ENCODE measurements at regions not wholly inside any gene's neighbourhood (a gene's known extent, or its start where the extent isn't known, plus 50 kb on each side); places are given as distances from the start of the nearest gene placed in this dataset.

- no peak overlapping the region for H3K27ac ChIP-seq (ENCODE audit: insufficient read depth, low read depth, low read length)
- no peak overlapping the region for H2AFZ ChIP-seq (ENCODE audit: low read depth, low read length)
- H3K27me3 ChIP-seq (ENCODE audit: control insufficient read depth in 2 of 2, insufficient read depth in 2 of 2, low read length in 2 of 2), result no peaks in the 10 kb centered on the region
- ChIA-PET POLR2A (no interaction called here), CTCF (no interaction called here)
- intact Hi-C loops (cut with micrococcal nuclease), result no loop called here
- no peak overlapping the region for H3K4me2 ChIP-seq (ENCODE audit: insufficient read depth, low read length)
- no peak for FAIRE-seq
- DNase-seq (ENCODE audit: low read depth, low spot score), result no peak
- TF ChIP-seq MAX (IDR thresholded peaks at IDR 0.05; ENCODE audit: insufficient read depth, insufficient read length), result no peak
- no peak for TF ChIP-seq POLR2A (IDR thresholded peaks at IDR 0.05; ENCODE audit: low read depth, low read length)
- no peak for TF ChIP-seq POLR2AphosphoS5 (IDR thresholded peaks at IDR 0.05; ENCODE audit: insufficient read depth, low read depth, low read length)
- TF ChIP-seq FOS (IDR thresholded peaks at IDR 0.05; ENCODE audit: borderline replicate concordance, insufficient read depth, low read length), result no peak
- TF ChIP-seq JUN (IDR thresholded peaks at IDR 0.05; ENCODE audit: borderline replicate concordance, insufficient read depth, insufficient read length, low read depth), result no peak
- TF ChIP-seq MYC (IDR thresholded peaks at IDR 0.05; ENCODE audit: low read depth, low read length), result no peak
- TF ChIP-seq CTCF (IDR thresholded peaks at IDR 0.05; ENCODE audit: extremely low read depth in 1 of 2, insufficient read depth in 1 of 2, low read depth in 1 of 2, low read length in 2 of 2), result no peak
- no peak for TF ChIP-seq EZH2 (IDR thresholded peaks at IDR 0.05; ENCODE audit: borderline replicate concordance, low read depth, low read length, severe bottlenecking)
- TF ChIP-seq GATA2 (IDR thresholded peaks at IDR 0.05; ENCODE audit: insufficient read depth, insufficient read length, low read depth, low read length), result no peak
- H3K79me2 ChIP-seq (ENCODE audit: control insufficient read depth, insufficient read depth, low read length), result no peaks in the 10 kb centered on the region
- no peaks in the 10 kb centered on the region for H3K9me1 ChIP-seq (replicated peaks; ENCODE audit: control insufficient read depth, extremely low read depth, insufficient read depth, low read length)
- no peaks in the 10 kb centered on the region for H4K20me1 ChIP-seq (replicated peaks; ENCODE audit: control insufficient read depth, extremely low read depth, insufficient read depth, low read length)
- BruUV-seq (replicated peaks), result no TSS peak
- dilution Hi-C loops (cut with MboI; ENCODE audit: extremely low pct_ligation_motif_present, low sequenced_read_pairs), result no loop called here
- no peaks in the 10 kb centered on the region for H3K36me3 ChIP-seq (ENCODE audit: control insufficient read depth in 2 of 2, extremely low read depth in 1 of 2, insufficient read depth in 2 of 2, low read length in 2 of 2)
- H3K4me1 ChIP-seq (ENCODE audit: control insufficient read depth, extremely low read depth, insufficient read depth, low read length), result no peaks in the 10 kb centered on the region
- no peak overlapping the region for H3K4me3 ChIP-seq (replicated peaks in 1 of 3; ENCODE audit: insufficient read depth in 1 of 3, low read depth in 1 of 3, low read length in 3 of 3)
- H3K9ac ChIP-seq (replicated peaks; ENCODE audit: extremely low read depth, insufficient read depth, low read length), result no peak overlapping the region
- peaks cover under 1% of the 10 kb centered on the region for H3K9me3 ChIP-seq (replicated peaks; ENCODE audit: control insufficient read depth, insufficient read depth, low read length)
Measured at GRCh38 chr12:115799610-115800009, 477.9 kb downstream of the MED13L start.

All from endothelial cell of umbilical vein (primary cell).